ENCODE measurements at regions not wholly inside any gene's neighbourhood (a gene's known extent, or its start where the extent isn't known, plus 50 kb on each side); places are given as distances from the start of the nearest gene placed in this dataset.

DNA sequence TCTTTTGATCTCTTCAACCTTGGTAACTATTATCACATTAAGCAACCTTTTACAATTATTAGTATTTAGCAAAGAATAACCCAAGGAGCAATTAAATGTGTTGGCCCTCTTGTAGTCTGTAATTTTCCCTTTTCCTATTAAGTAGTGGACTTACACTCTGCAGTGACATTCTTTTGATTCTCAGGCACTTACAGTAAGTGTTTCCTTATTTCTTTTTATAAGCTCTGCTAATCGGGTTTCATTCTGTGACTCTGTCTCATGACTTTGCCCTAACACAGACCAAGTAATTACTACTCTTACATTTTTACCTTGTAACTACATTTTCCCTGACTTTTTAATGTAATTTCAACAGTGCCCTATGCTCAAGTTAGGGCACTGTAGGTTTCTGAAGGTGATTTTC, 104.0 kb upstream of the EPHA7 start:
- TF ChIP-seq, protein P1, sequence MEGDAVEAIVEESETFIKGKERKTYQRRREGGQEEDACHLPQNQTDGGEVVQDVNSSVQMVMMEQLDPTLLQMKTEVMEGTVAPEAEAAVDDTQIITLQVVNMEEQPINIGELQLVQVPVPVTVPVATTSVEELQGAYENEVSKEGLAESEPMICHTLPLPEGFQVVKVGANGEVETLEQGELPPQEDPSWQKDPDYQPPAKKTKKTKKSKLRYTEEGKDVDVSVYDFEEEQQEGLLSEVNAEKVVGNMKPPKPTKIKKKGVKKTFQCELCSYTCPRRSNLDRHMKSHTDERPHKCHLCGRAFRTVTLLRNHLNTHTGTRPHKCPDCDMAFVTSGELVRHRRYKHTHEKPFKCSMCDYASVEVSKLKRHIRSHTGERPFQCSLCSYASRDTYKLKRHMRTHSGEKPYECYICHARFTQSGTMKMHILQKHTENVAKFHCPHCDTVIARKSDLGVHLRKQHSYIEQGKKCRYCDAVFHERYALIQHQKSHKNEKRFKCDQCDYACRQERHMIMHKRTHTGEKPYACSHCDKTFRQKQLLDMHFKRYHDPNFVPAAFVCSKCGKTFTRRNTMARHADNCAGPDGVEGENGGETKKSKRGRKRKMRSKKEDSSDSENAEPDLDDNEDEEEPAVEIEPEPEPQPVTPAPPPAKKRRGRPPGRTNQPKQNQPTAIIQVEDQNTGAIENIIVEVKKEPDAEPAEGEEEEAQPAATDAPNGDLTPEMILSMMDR (IDR thresholded peaks at IDR 0.05; ENCODE audit: extremely low read depth in 1 of 2, insufficient read depth in 1 of 2, low read depth in 1 of 2, low read length in 2 of 2): no peak
- TF ChIP-seq EZH2 (IDR thresholded peaks at IDR 0.05; ENCODE audit: borderline replicate concordance, low read depth, low read length, severe bottlenecking) (no peak), POLR2AphosphoS5 (IDR thresholded peaks at IDR 0.05; ENCODE audit: insufficient read depth, low read depth, low read length) (no peak), FOS (IDR thresholded peaks at IDR 0.05; ENCODE audit: borderline replicate concordance, insufficient read depth, low read length) (no peak), POLR2A (IDR thresholded peaks at IDR 0.05; ENCODE audit: low read depth, low read length) (no peak), MYC (IDR thresholded peaks at IDR 0.05; ENCODE audit: low read depth, low read length) (no peak)
